GM12878 (cell line): ENCODE measurements at regions not wholly inside any gene's neighbourhood (a gene's known extent, or its start where the extent isn't known, plus 50 kb on each side); places are given as distances from the start of the nearest gene placed in this dataset.

Experiments used
- ATAC-seq: fragments of 200-7000 bp; cut with Tn5 transposase; 3 replicates; pipeline ENCODE4 v1.9.1; 2020; ENCODE audit warnings: mild to moderate bottlenecking, moderate library complexity
- BruUV-seq: library from RNA; stranded (reverse); fragments of 400-500 nt; replicated peaks from 2 replicates; lab custom pipeline; 2021; lab: Mats Ljungman, UMichigan
- CTCF ChIA-PET: fragments of 300-600 bp; sonication (Branson Sonifier 250); formaldehyde crosslinking; extraction: SDS; loops from one replicate; lab custom pipeline; 2021; ENCODE audit warnings: inconsistent platforms; lab: Yijun Ruan, JAX
- POLR2A ChIA-PET: fragments of 350-600 bp; formaldehyde crosslinking; extraction: SDS; loops from one replicate; lab custom pipeline; 2021; ENCODE audit warnings: inconsistent platforms; lab: Charles Lee
- RAD21 ChIA-PET: fragments of 300-600 bp; sonication (Branson Sonifier 250); formaldehyde crosslinking; loops from one replicate; lab custom pipeline; 2023; ENCODE audit warnings: antibody characterized with exemption; ENCODE audit not compliant: unreplicated experiment; lab: Charles Lee
- SMC1A ChIA-PET: fragments of 300-600 bp; sonication (Branson Sonifier 250); formaldehyde crosslinking; loops from one replicate; lab custom pipeline; 2023; ENCODE audit not compliant: unreplicated experiment, uncharacterized antibody; lab: Charles Lee
- DNase-seq: peaks from one replicate; pipeline ENCODE4 v3.0.0-alpha.2; 2011; ENCODE audit warnings: low read depth, low spot score
- FAIRE-seq: peaks from 3 replicates; lab custom pipeline; 2011; peaks lifted over from hg19 to GRCh38; lab: Jason Lieb, UNC
- H2AFZ ChIP-seq: 2 replicates; pipeline ENCODE4 v1.6.0; 2011; ENCODE audit warnings: low read depth, low read length, control low read depth; ENCODE audit not compliant: control insufficient read depth
- H3K27ac ChIP-seq: 2 replicates; pipeline ENCODE4 v1.5.1; 2011; ENCODE audit warnings: control low read depth; ENCODE audit not compliant: control insufficient read depth, insufficient read depth
- H3K27me3 ChIP-seq, 2 experiments: replicated peaks in 1 of 2; 2 replicates each; pipeline versions ENCODE4 v1.6.0 to v1.6.1; 2011; ENCODE audit warnings: low read length in 1 of 2; ENCODE audit not compliant: control insufficient read depth in 2 of 2, insufficient read depth in 2 of 2
- H3K36me3 ChIP-seq, 2 experiments: 2 replicates each; pipeline ENCODE4 v1.5.1; 2011; ENCODE audit warnings: low read length in 1 of 2; ENCODE audit not compliant: control insufficient read depth in 2 of 2, insufficient read depth in 2 of 2
- H3K4me1 ChIP-seq: 2 replicates; pipeline ENCODE4 v1.6.1; 2011; ENCODE audit warnings: mild to moderate bottlenecking, low read length, moderate library complexity, mixed read lengths; ENCODE audit not compliant: control insufficient read depth, insufficient read depth
- H3K4me2 ChIP-seq: 2 replicates; pipeline ENCODE4 v1.6.0; 2011; ENCODE audit warnings: control low read depth; ENCODE audit not compliant: control insufficient read depth, insufficient read depth
- H3K4me3 ChIP-seq: fragments of 200-600 bp; sonication (generic); 2 replicates; pipeline ENCODE4 v1.5.1; 2016
- H3K79me2 ChIP-seq: 2 replicates; pipeline ENCODE4 v1.6.0; 2011; ENCODE audit warnings: low read length; ENCODE audit not compliant: control insufficient read depth, insufficient read depth
- H3K9ac ChIP-seq: 2 replicates; pipeline ENCODE4 v1.8.0; 2011; ENCODE audit warnings: low read length, control low read depth, mixed read lengths; ENCODE audit not compliant: control insufficient read depth, insufficient read depth
- H3K9me3 ChIP-seq: replicated peaks from 3 replicates; pipeline ENCODE4 v1.5.1; 2011; ENCODE audit warnings: mild to moderate bottlenecking, low read length; ENCODE audit not compliant: control insufficient read depth, insufficient read depth
- H4K20me1 ChIP-seq: 2 replicates; pipeline ENCODE4 v1.6.0; 2011; ENCODE audit not compliant: control insufficient read depth, insufficient read depth
- BRCA1 ChIP-seq: IDR thresholded peaks from 2 replicates; pipeline ENCODE4 v1.6.1; 2011; ENCODE audit warnings: low read depth, low read length, improper control_type of control experiment
- EED ChIP-seq: sonication (generic); IDR thresholded peaks from 2 replicates; pipeline ENCODE4 v1.6.1; 2016; ENCODE audit warnings: antibody characterized with exemption, low read depth
- EGR1 ChIP-seq, 2 experiments: IDR thresholded peaks; 1 replicate in 1 of 2; 2 replicates in 1 of 2; pipeline ENCODE4 v1.6.1; 2011 to 2012; ENCODE audit warnings: low read depth in 2 of 2, low read length in 2 of 2, borderline replicate concordance in 1 of 2, mild to moderate bottlenecking in 1 of 2, moderate library complexity in 1 of 2
- GATAD2B ChIP-seq: fragments of 450-650 bp; conservative IDR thresholded peaks from 2 replicates; pipeline ENCODE4 v1.6.1; 2017; ENCODE audit warnings: low read depth, mild to moderate bottlenecking, moderate library complexity
- MEF2B ChIP-seq: fragments of 450-650 bp; IDR thresholded peaks from 2 replicates; pipeline ENCODE4 v1.6.1; 2018; ENCODE audit warnings: mild to moderate bottlenecking, moderate library complexity; ENCODE audit not compliant: partially characterized antibody, poor library complexity, severe bottlenecking
- MTA3 ChIP-seq: IDR thresholded peaks from 2 replicates; pipeline ENCODE4 v1.6.1; 2012; ENCODE audit warnings: low read length, inconsistent platforms, borderline replicate concordance
- MYB ChIP-seq: fragments of 150-350 bp; IDR thresholded peaks from 2 replicates; pipeline ENCODE4 v1.6.1; 2014; ENCODE audit warnings: mild to moderate bottlenecking, low read depth, low read length, borderline replicate concordance
- NFYA ChIP-seq: IDR thresholded peaks from 2 replicates; pipeline ENCODE4 v1.6.1; 2011; ENCODE audit warnings: low read depth, mild to moderate bottlenecking, low read length, improper control_type of control experiment, borderline replicate concordance
- NR2C2 ChIP-seq: IDR thresholded peaks from 2 replicates; pipeline ENCODE4 v1.6.1; 2011; ENCODE audit warnings: borderline replicate concordance, low read depth; ENCODE audit not compliant: control insufficient read depth, insufficient read length
- PML ChIP-seq: IDR thresholded peaks from 2 replicates; pipeline ENCODE4 v1.6.1; 2012; ENCODE audit warnings: low read length, inconsistent platforms
- POLR2AphosphoS5 ChIP-seq: IDR thresholded peaks from 2 replicates; pipeline ENCODE4 v1.6.1; 2011; ENCODE audit warnings: mild to moderate bottlenecking, low read length, inconsistent platforms
- POU2F2 ChIP-seq: IDR thresholded peaks from 3 replicates; pipeline ENCODE4 v1.6.1; 2011; ENCODE audit warnings: low read depth, mild to moderate bottlenecking, low read length, borderline replicate concordance
- SUZ12 ChIP-seq: fragments of 200-600 bp; sonication (generic); IDR thresholded peaks from one replicate; pipeline ENCODE4 v1.6.1; 2018; ENCODE audit warnings: antibody characterized with exemption, mild to moderate bottlenecking; ENCODE audit not compliant: unreplicated experiment
- TAF1 ChIP-seq: IDR thresholded peaks from 2 replicates; pipeline ENCODE4 v1.6.1; 2011; ENCODE audit warnings: mild to moderate bottlenecking, low read depth, low read length, borderline replicate concordance
- WRNIP1 ChIP-seq: IDR thresholded peaks from 2 replicates; pipeline ENCODE4 v1.6.1; 2011; ENCODE audit warnings: low read depth, low read length, improper control_type of control experiment, borderline replicate concordance
- ZNF24 ChIP-seq: fragments of 450-650 bp; IDR thresholded peaks from 2 replicates; pipeline ENCODE4 v1.6.1; 2017; ENCODE audit warnings: antibody characterized with exemption, mild to moderate bottlenecking
- ZNF622 ChIP-seq: fragments of 450-650 bp; IDR thresholded peaks from 2 replicates; pipeline ENCODE4 v1.6.1; 2017; ENCODE audit warnings: mild to moderate bottlenecking, inconsistent platforms
- WGBS: methylation state at CpG from one replicate; pipeline ENCODE4 v1.1.6; 2016; ENCODE audit warnings: low lambda C conversion rate; ENCODE audit not compliant: insufficient replicate concordance, insufficient coverage; ENCODE audit errors: missing lambda C conversion rate; 5-methylcytosine and 5-hydroxymethylcytosine counted together
- in situ Hi-C: fragments of 300-500 bp; cut with MboI; formaldehyde crosslinking; loops from 9 replicates; pipeline ENCODE4 v1.14.3; 2018; ENCODE audit warnings: mixed read lengths
- intact Hi-C: fragments of 100-400 bp; cut with micrococcal nuclease; formaldehyde crosslinking; loops from one replicate; pipeline ENCODE4 v1.14.2; 2022; ENCODE audit not compliant: unreplicated experiment
- TF ChIP-seq, protein P1 (sequence below): fragments of 150-350 bp; IDR thresholded peaks from 2 replicates; pipeline ENCODE4 v1.6.1; 2014; ENCODE audit warnings: mild to moderate bottlenecking, low read depth, low read length
- TF ChIP-seq, protein P2 (sequence below): fragments of 450-650 bp; IDR thresholded peaks from 2 replicates; pipeline ENCODE4 v1.6.1; 2014; ENCODE audit warnings: mild to moderate bottlenecking
- TF ChIP-seq, protein P3 (sequence below): IDR thresholded peaks from 2 replicates; pipeline ENCODE4 v1.6.1; 2012; ENCODE audit warnings: low read depth, low read length, improper control_type of control experiment

DNA sequence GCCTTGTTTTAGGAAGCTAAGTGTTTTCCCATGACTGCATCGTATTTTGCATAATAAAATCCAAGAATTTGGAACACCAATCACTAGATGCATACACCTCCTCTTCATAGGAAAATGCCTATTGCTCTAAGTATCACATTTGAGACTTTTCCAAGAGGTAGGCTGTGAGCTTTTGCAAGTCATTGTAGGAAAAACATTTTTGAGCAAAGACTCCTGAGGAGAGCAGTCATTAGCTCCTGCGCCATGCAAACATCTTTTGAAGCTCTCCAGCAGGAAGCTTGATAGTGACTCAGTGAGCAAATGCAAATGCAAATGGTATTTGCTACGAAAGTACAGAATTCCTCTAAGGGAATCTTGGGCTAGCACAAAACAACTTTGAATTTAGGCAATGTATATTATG lies 750.4 kb downstream of the QKI start:
- ATAC-seq = no peak
- no peak overlapping the region for H3K27ac ChIP-seq
- in situ Hi-C loops (no loop called here), intact Hi-C loops (no loop called here)
- ChIA-PET CTCF (interaction anchor here (1.7 kb wide), 1 partner anchor 763 kb away, joined by 5 read pairs; no protein-coding TSS in a partner anchor), RAD21 (no interaction called here), POLR2A (no interaction called here), SMC1A (interaction anchor here (1.0 to 1.3 kb wide), 2 partner anchors 12 to 15 kb away, joined by 3 to 4 read pairs; no protein-coding TSS in a partner anchor)
- H3K4me3 ChIP-seq = no peak overlapping the region
- no peaks in the 10 kb centered on the region for H3K9me3 ChIP-seq
- H4K20me1 ChIP-seq = no peaks in the 10 kb centered on the region
- FAIRE-seq = no peak
- TF ChIP-seq SUZ12 (no peak), MYB (no peak), MTA3 (no peak), POLR2AphosphoS5 (no peak), NR2C2 (no peak), BRCA1 (no peak), PML (no peak), EGR1 (IDR thresholded peaks at IDR 0.05; ENCODE audit: borderline replicate concordance in 1 of 2, low read depth in 2 of 2, low read length in 2 of 2) (no peak), TAF1 (no peak), ZNF622 (no peak), MEF2B (no peak), ZNF24 (no peak), NFYA (no peak), POU2F2 (no peak), EED (no peak), WRNIP1 (no peak), GATAD2B (no peak)
- TF ChIP-seq, protein P1, sequence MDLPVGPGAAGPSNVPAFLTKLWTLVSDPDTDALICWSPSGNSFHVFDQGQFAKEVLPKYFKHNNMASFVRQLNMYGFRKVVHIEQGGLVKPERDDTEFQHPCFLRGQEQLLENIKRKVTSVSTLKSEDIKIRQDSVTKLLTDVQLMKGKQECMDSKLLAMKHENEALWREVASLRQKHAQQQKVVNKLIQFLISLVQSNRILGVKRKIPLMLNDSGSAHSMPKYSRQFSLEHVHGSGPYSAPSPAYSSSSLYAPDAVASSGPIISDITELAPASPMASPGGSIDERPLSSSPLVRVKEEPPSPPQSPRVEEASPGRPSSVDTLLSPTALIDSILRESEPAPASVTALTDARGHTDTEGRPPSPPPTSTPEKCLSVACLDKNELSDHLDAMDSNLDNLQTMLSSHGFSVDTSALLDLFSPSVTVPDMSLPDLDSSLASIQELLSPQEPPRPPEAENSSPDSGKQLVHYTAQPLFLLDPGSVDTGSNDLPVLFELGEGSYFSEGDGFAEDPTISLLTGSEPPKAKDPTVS = no peak
- TF ChIP-seq, protein P2, sequence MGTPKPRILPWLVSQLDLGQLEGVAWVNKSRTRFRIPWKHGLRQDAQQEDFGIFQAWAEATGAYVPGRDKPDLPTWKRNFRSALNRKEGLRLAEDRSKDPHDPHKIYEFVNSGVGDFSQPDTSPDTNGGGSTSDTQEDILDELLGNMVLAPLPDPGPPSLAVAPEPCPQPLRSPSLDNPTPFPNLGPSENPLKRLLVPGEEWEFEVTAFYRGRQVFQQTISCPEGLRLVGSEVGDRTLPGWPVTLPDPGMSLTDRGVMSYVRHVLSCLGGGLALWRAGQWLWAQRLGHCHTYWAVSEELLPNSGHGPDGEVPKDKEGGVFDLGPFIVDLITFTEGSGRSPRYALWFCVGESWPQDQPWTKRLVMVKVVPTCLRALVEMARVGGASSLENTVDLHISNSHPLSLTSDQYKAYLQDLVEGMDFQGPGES = no peak
- TF ChIP-seq, protein P3, sequence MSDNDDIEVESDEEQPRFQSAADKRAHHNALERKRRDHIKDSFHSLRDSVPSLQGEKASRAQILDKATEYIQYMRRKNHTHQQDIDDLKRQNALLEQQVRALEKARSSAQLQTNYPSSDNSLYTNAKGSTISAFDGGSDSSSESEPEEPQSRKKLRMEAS = no peak
- H3K4me2 ChIP-seq = no peak overlapping the region
- DNase-seq = no peak
- H3K79me2 ChIP-seq = no peaks in the 10 kb centered on the region
- WGBS = 2% methylated on average over 3 of the region's 3 CpGs
- no TSS peak for BruUV-seq
- no peak overlapping the region for H3K9ac ChIP-seq
- no peaks in the 10 kb centered on the region for H3K36me3 ChIP-seq
- H2AFZ ChIP-seq = no peak overlapping the region
- no peaks in the 10 kb centered on the region for H3K4me1 ChIP-seq
- no peaks in the 10 kb centered on the region for H3K27me3 ChIP-seq
